ENCODE measurements at regions not wholly inside any gene's neighbourhood (a gene's known extent, or its start where the extent isn't known, plus 50 kb on each side); places are given as distances from the start of the nearest gene placed in this dataset.

- peak; percentile 33 for DNase-seq (ENCODE audit: low read depth, low spot score)
- TF ChIP-seq CTCF (IDR thresholded peaks at IDR 0.05; ENCODE audit: low read depth, low read length) = no peak
- in situ Hi-C loops (cut with HindIII; ENCODE audit: low sequenced_read_pairs) = no loop called here
- H3K4me3 ChIP-seq (ENCODE audit: low read depth, low read length) = no peak overlapping the region
Observed at GRCh38 chr2:209367075-209367747, 56.6 kb upstream of the MAP2 start.

- in situ Hi-C loops (cut with HindIII; ENCODE audit: low sequenced_read_pairs) = no loop called here
- no peak for DNase-seq (ENCODE audit: low read depth, low spot score)
- H3K4me3 ChIP-seq (ENCODE audit: low read depth, low read length) = no peak overlapping the region
- no peak for TF ChIP-seq CTCF (IDR thresholded peaks at IDR 0.05; ENCODE audit: low read depth, low read length)
Observed at GRCh38 chr2:209368406-209368805, 55.4 kb upstream of the MAP2 start.

GRCh38 chr2:209368914-209369313, 54.9 kb upstream of the MAP2 start:
- no peak overlapping the region for H3K4me3 ChIP-seq (ENCODE audit: low read depth, low read length)
- in situ Hi-C loops (cut with HindIII; ENCODE audit: low sequenced_read_pairs) = no loop called here
- no peak for TF ChIP-seq CTCF (IDR thresholded peaks at IDR 0.05; ENCODE audit: low read depth, low read length)
- DNase-seq (ENCODE audit: low read depth, low spot score) = peak; percentile 97

GRCh38 chr2:209369656-209370055, 54.2 kb upstream of the MAP2 start:
- no peak overlapping the region for H3K4me3 ChIP-seq (ENCODE audit: low read depth, low read length)
- in situ Hi-C loops (cut with HindIII; ENCODE audit: low sequenced_read_pairs) = no loop called here
- no peak for DNase-seq (ENCODE audit: low read depth, low spot score)
- no peak for TF ChIP-seq CTCF (IDR thresholded peaks at IDR 0.05; ENCODE audit: low read depth, low read length)

GRCh38 chr2:209371407-209371806, 52.4 kb upstream of the MAP2 start:
- no peak overlapping the region for H3K4me3 ChIP-seq (ENCODE audit: low read depth, low read length)
- DNase-seq (ENCODE audit: low read depth, low spot score) = no peak

More at GRCh38 chr2:209371407-209371806, 52.4 kb upstream of the MAP2 start:
- no peak for TF ChIP-seq CTCF (IDR thresholded peaks at IDR 0.05; ENCODE audit: low read depth, low read length)
- in situ Hi-C loops (cut with HindIII; ENCODE audit: low sequenced_read_pairs) = no loop called here

All from astrocyte of the spinal cord (primary cell).